Mesothelial cell of epicardium (in vitro differentiated cells): ENCODE measurements at regions not wholly inside any gene's neighbourhood (a gene's known extent, or its start where the extent isn't known, plus 50 kb on each side); places are given as distances from the start of the nearest gene placed in this dataset.

Experiments used
- DNase-seq, 2 experiments: peaks; one replicate each; pipeline ENCODE4 v3.0.0; 2021; ENCODE audit warnings: low spot score in 2 of 2; ENCODE audit not compliant: unreplicated experiment in 2 of 2
- H3K27ac Mint-ChIP-seq: 2 replicates; pipeline ENCODE4 v1.8.0; 2021; ENCODE audit warnings: mixed read lengths
- H3K27me3 Mint-ChIP-seq: 2 replicates; pipeline ENCODE4 v1.8.0; 2021; ENCODE audit warnings: low read depth, mixed read lengths
- H3K36me3 Mint-ChIP-seq: 2 replicates; pipeline ENCODE4 v1.8.0; 2021; ENCODE audit warnings: mixed read lengths
- H3K4me1 Mint-ChIP-seq: 2 replicates; pipeline ENCODE4 v1.8.0; 2021; ENCODE audit warnings: mixed read lengths
- H3K4me3 Mint-ChIP-seq: 2 replicates; pipeline ENCODE4 v1.8.0; 2021; ENCODE audit warnings: mild to moderate bottlenecking, moderate library complexity, mixed read lengths
- H3K9me3 Mint-ChIP-seq: 2 replicates; pipeline ENCODE4 v1.8.0; 2021; ENCODE audit warnings: mixed read lengths
- CTCF ChIP-seq: fragments of 200-600 bp; sonication (generic); IDR thresholded peaks from one replicate; pipeline ENCODE4 v1.5.0; 2021; ENCODE audit warnings: antibody characterized with exemption; ENCODE audit not compliant: unreplicated experiment

GRCh38 chr15:98501632-98502031 lies 146.7 kb upstream of the IGF1R start:
- peaks cover 9% of the 10 kb centered on the region for H3K4me1 Mint-ChIP-seq
- peaks cover 27% of the 10 kb centered on the region for H3K9me3 Mint-ChIP-seq
- no peaks in the 10 kb centered on the region for H3K36me3 Mint-ChIP-seq
- H3K27me3 Mint-ChIP-seq, result peaks cover 46% of the 10 kb centered on the region
- H3K27ac Mint-ChIP-seq, result no peak overlapping the region
- H3K4me3 Mint-ChIP-seq, result no peak overlapping the region
- DNase-seq, result no peak
- TF ChIP-seq CTCF, result no peak

- Mint-ChIP-seq H3K4me3 (no peak overlapping the region), H3K9me3 (peaks cover 10% of the 10 kb centered on the region), H3K27ac (peak overlapping the region; percentile 5), H3K4me1 (peaks cover 9% of the 10 kb centered on the region), H3K36me3 (no peaks in the 10 kb centered on the region), H3K27me3 (peaks cover 46% of the 10 kb centered on the region)
- no peak for DNase-seq
- no peak for TF ChIP-seq CTCF
Observed at GRCh38 chr15:98503970-98504369, 144.4 kb upstream of the IGF1R start.

GRCh38 chr15:98504998-98505397 lies 143.3 kb upstream of the IGF1R start:
- Mint-ChIP-seq H3K27me3 (peaks cover 46% of the 10 kb centered on the region), H3K27ac (no peak overlapping the region), H3K4me1 (peaks cover 9% of the 10 kb centered on the region), H3K4me3 (no peak overlapping the region), H3K9me3 (peaks cover 4% of the 10 kb centered on the region), H3K36me3 (no peaks in the 10 kb centered on the region)
- no peak for TF ChIP-seq CTCF
- no peak for DNase-seq

- Mint-ChIP-seq H3K36me3 (no peaks in the 10 kb centered on the region), H3K9me3 (peaks cover 10% of the 10 kb centered on the region), H3K27me3 (peaks cover 46% of the 10 kb centered on the region), H3K4me3 (no peak overlapping the region), H3K4me1 (peaks cover 9% of the 10 kb centered on the region), H3K27ac (no peak overlapping the region)
- no peak for DNase-seq
- no peak for TF ChIP-seq CTCF
Observed at GRCh38 chr15:98505611-98506031, 142.7 kb upstream of the IGF1R start.

GRCh38 chr15:98506172-98506571 lies 142.2 kb upstream of the IGF1R start:
- Mint-ChIP-seq H3K27me3 (peaks cover 46% of the 10 kb centered on the region), H3K4me3 (no peak overlapping the region), H3K9me3 (peaks cover 11% of the 10 kb centered on the region), H3K27ac (no peak overlapping the region), H3K36me3 (no peaks in the 10 kb centered on the region), H3K4me1 (peaks cover 9% of the 10 kb centered on the region)
- DNase-seq, result no peak
- TF ChIP-seq CTCF, result no peak

GRCh38 chr15:98506711-98507110 lies 141.6 kb upstream of the IGF1R start:
- H3K36me3 Mint-ChIP-seq, result no peaks in the 10 kb centered on the region
- H3K9me3 Mint-ChIP-seq, result peaks cover 11% of the 10 kb centered on the region
- no peak overlapping the region for H3K27ac Mint-ChIP-seq
- H3K4me1 Mint-ChIP-seq, result peaks cover 9% of the 10 kb centered on the region
- DNase-seq, result no peak
- H3K27me3 Mint-ChIP-seq, result peaks cover 41% of the 10 kb centered on the region
- TF ChIP-seq CTCF, result no peak
- H3K4me3 Mint-ChIP-seq, result no peak overlapping the region
